Neural crest cell (in vitro differentiated cells): ENCODE measurements at regions not wholly inside any gene's neighbourhood (a gene's known extent, or its start where the extent isn't known, plus 50 kb on each side); places are given as distances from the start of the nearest gene placed in this dataset.

Source experiments
- DNase-seq: peaks from one replicate; pipeline ENCODE4 v3.0.0; 2021; ENCODE audit warnings: low read depth, mixed read lengths, low spot score
- H3K27ac Mint-ChIP-seq: one replicate; pipeline ENCODE4 v1.8.0; 2021; ENCODE audit warnings: mild to moderate bottlenecking, mixed read lengths; ENCODE audit not compliant: unreplicated experiment
- H3K27me3 Mint-ChIP-seq: 2 replicates; pipeline ENCODE4 v1.8.0; 2021; ENCODE audit warnings: low read depth, mild to moderate bottlenecking, mixed read lengths
- H3K36me3 Mint-ChIP-seq: 2 replicates; pipeline ENCODE4 v1.8.0; 2021; ENCODE audit warnings: low read depth, mild to moderate bottlenecking, mixed read lengths
- H3K4me1 Mint-ChIP-seq: 2 replicates; pipeline ENCODE4 v1.8.0; 2021; ENCODE audit warnings: mixed read lengths
- H3K4me3 Mint-ChIP-seq: one replicate; pipeline ENCODE4 v1.8.0; 2021; ENCODE audit warnings: mild to moderate bottlenecking, mixed read lengths
- H3K9me3 Mint-ChIP-seq: 2 replicates; pipeline ENCODE4 v1.8.0; 2021; ENCODE audit warnings: mixed read lengths
- CTCF ChIP-seq: fragments of 200-600 bp; sonication (generic); conservative IDR thresholded peaks from 2 replicates; pipeline ENCODE4 v1.5.0; 2021; ENCODE audit warnings: antibody characterized with exemption, mild to moderate bottlenecking

- Mint-ChIP-seq H3K9me3 (no peaks in the 10 kb centered on the region), H3K27ac (no peak overlapping the region), H3K4me1 (no peaks in the 10 kb centered on the region), H3K27me3 (no peaks in the 10 kb centered on the region), H3K36me3 (no peaks in the 10 kb centered on the region), H3K4me3 (no peak overlapping the region)
- no peak for TF ChIP-seq CTCF
- no peak for DNase-seq
Measured at GRCh38 chr4:134905061-134905460, 703.5 kb upstream of the PABPC4L start.

GRCh38 chr4:134888156-134888555 lies 686.6 kb upstream of the PABPC4L start:
- no peaks in the 10 kb centered on the region for H3K9me3 Mint-ChIP-seq
- H3K4me1 Mint-ChIP-seq = peaks cover 14% of the 10 kb centered on the region
- TF ChIP-seq CTCF = no peak
- no peaks in the 10 kb centered on the region for H3K27me3 Mint-ChIP-seq
- no peak overlapping the region for H3K27ac Mint-ChIP-seq
- H3K4me3 Mint-ChIP-seq = no peak overlapping the region
- no peaks in the 10 kb centered on the region for H3K36me3 Mint-ChIP-seq
- DNase-seq = no peak

- no peak for TF ChIP-seq CTCF
- Mint-ChIP-seq H3K36me3 (no peaks in the 10 kb centered on the region), H3K9me3 (peaks cover 3% of the 10 kb centered on the region), H3K27me3 (no peaks in the 10 kb centered on the region), H3K27ac (no peak overlapping the region), H3K4me3 (no peak overlapping the region), H3K4me1 (peaks cover 14% of the 10 kb centered on the region)
- DNase-seq = no peak
Measured at GRCh38 chr4:134885436-134885835, 683.8 kb upstream of the PABPC4L start.

DNA sequence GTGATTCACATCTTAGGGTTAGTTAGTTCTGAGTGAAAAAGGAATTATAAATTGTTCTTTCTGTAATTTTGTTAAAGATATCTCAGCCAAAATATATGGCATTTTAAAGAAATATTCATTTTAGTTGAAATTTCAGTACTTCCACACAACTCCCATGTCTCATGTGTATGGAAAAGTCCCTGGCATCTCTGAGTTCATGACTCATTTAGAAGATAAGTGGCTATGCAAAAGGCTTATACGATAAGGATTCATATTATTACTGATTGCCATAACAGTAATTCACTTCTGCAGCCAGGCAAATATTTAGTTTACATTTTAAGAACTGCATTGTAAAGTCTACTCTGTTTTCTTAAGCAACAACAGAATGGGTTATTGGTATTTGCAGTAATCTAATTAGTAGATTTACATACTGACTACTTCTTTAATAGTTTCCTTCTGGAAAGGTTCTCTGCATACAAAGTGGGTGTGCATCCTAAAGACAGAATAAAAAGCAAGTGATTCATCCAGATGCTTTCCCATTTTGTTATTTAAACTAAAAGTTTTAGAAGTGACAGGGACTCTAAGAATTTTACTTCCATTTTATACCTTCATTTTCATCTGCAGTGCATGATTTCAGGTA lies 682.4 kb upstream of the PABPC4L start:
- Mint-ChIP-seq H3K9me3 (peaks cover 3% of the 10 kb centered on the region), H3K36me3 (no peaks in the 10 kb centered on the region), H3K27ac (no peak overlapping the region), H3K27me3 (no peaks in the 10 kb centered on the region), H3K4me1 (peaks cover 14% of the 10 kb centered on the region), H3K4me3 (no peak overlapping the region)
- no peak for DNase-seq
- no peak for TF ChIP-seq CTCF

DNA sequence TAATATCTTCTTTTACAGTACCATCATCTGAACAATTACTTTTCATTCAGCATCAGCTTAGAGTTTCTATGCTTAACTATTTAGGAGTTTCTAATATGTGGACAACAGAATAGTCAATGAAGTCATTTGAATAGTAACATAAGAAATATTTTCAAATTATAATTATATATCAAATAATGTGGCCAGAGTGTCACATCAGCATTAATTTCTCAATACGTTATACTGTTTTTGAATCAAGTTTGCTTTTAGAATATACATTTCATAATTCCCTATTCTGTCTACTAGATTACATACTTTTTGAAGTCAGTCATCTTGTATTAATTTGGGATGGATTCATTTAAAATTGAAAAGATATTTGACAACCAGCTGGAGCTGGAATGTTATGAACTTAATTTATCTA lies 677.4 kb upstream of the PABPC4L start:
- Mint-ChIP-seq H3K4me1 (peaks cover 4% of the 10 kb centered on the region), H3K36me3 (no peaks in the 10 kb centered on the region), H3K9me3 (peaks cover 5% of the 10 kb centered on the region), H3K4me3 (no peak overlapping the region), H3K27ac (no peak overlapping the region), H3K27me3 (no peaks in the 10 kb centered on the region)
- no peak for DNase-seq
- TF ChIP-seq CTCF = no peak
